ENCODE measurements at regions not wholly inside any gene's neighbourhood (a gene's known extent, or its start where the extent isn't known, plus 50 kb on each side); places are given as distances from the start of the nearest gene placed in this dataset.

DNA sequence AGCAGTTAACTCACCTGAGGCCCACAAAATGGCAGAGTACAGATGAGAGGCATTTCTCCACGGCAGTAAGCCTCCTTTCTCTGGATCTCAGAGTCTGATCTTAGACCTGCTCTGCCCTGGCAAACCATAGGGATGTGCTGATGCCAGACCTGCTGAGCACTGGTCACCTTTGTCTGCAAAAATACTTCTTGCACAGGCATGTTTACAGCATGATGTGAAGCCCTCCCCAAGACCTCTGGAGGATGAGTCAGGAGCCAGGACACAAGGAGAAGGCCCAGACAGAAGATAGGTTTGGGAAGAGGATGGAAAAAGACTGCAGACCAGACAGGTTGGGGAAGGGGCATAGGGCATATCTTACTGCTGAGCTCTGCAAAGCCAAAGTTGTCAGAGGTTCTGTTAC lies 426.6 kb downstream of the PMP22 start:
- no peaks in the 10 kb centered on the region for H3K36me3 ChIP-seq
- no peaks in the 10 kb centered on the region for H3K9me3 ChIP-seq
- intact Hi-C loops (cut with DNase I): no loop called here

GRCh38 chr17:14833201-14833785 lies 431.8 kb downstream of the PMP22 start:
- Histone ChIP-seq H3K27ac (no peak overlapping the region), H3K9me3 (no peaks in the 10 kb centered on the region), H3K4me1 (no peaks in the 10 kb centered on the region), H3K4me3 (no peak overlapping the region), H3K27me3 (no peaks in the 10 kb centered on the region), H3K36me3 (no peaks in the 10 kb centered on the region)
- TF ChIP-seq CTCF (IDR thresholded peaks at IDR 0.05): no peak
- intact Hi-C loops (cut with DNase I): no loop called here
- no peak for DNase-seq (ENCODE audit: low spot score in 2 of 2)

More for the DNA sequence above, 426.6 kb downstream of the PMP22 start:
- H3K4me3 ChIP-seq: no peak overlapping the region
- DNase-seq (ENCODE audit: low spot score in 2 of 2): no peak
- no peak overlapping the region for H3K27ac ChIP-seq
- no peaks in the 10 kb centered on the region for H3K27me3 ChIP-seq
- no peaks in the 10 kb centered on the region for H3K4me1 ChIP-seq
- no peak for TF ChIP-seq CTCF (IDR thresholded peaks at IDR 0.05)

- DNase-seq (ENCODE audit: low spot score in 2 of 2): no peak
- Histone ChIP-seq H3K4me3 (no peak overlapping the region), H3K9me3 (no peaks in the 10 kb centered on the region), H3K4me1 (no peaks in the 10 kb centered on the region), H3K36me3 (no peaks in the 10 kb centered on the region), H3K27ac (no peak overlapping the region), H3K27me3 (no peaks in the 10 kb centered on the region)
- TF ChIP-seq CTCF (IDR thresholded peaks at IDR 0.05): no peak
- intact Hi-C loops (cut with DNase I): no loop called here
Measured at GRCh38 chr17:14831491-14831890, 433.6 kb downstream of the PMP22 start.

- no peak for DNase-seq (ENCODE audit: low spot score in 2 of 2)
- no peaks in the 10 kb centered on the region for H3K36me3 ChIP-seq
- intact Hi-C loops (cut with DNase I): no loop called here
- no peaks in the 10 kb centered on the region for H3K9me3 ChIP-seq
- H3K4me3 ChIP-seq: no peak overlapping the region
- H3K4me1 ChIP-seq: no peaks in the 10 kb centered on the region
- H3K27me3 ChIP-seq: no peaks in the 10 kb centered on the region
- H3K27ac ChIP-seq: no peak overlapping the region
- TF ChIP-seq CTCF (IDR thresholded peaks at IDR 0.05): no peak
Measured at GRCh38 chr17:14827396-14827919, 437.7 kb downstream of the PMP22 start.

DNA sequence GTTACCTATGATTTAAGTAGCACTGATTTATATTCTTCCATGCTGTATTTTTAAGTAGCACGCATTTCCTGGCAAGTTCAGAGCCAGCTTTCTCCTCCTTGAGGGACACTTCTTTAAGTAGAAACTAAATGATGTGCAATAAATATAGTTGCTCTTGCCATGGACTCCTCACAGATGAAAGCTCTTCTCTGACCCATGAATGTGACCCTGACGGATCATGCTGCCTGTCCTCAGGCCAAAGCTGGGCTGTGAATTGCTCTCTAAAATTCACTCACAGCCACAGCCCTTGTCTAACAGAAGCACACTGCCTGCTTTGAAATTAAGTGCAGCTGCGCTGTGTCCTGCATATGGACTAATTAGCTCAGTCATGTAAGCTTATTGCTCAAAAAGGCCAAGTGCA lies 438.8 kb downstream of the PMP22 start:
- no peaks in the 10 kb centered on the region for H3K4me1 ChIP-seq
- H3K4me3 ChIP-seq: no peak overlapping the region
- no peak for DNase-seq (ENCODE audit: low spot score in 2 of 2)
- intact Hi-C loops (cut with DNase I): no loop called here
- no peaks in the 10 kb centered on the region for H3K36me3 ChIP-seq
- H3K9me3 ChIP-seq: no peaks in the 10 kb centered on the region
- no peak for TF ChIP-seq CTCF (IDR thresholded peaks at IDR 0.05)
- H3K27ac ChIP-seq: no peak overlapping the region
- H3K27me3 ChIP-seq: no peaks in the 10 kb centered on the region

- no peak for TF ChIP-seq CTCF (IDR thresholded peaks at IDR 0.05)
- no peak for DNase-seq (ENCODE audit: low spot score in 2 of 2)
- Histone ChIP-seq H3K4me1 (no peaks in the 10 kb centered on the region), H3K27ac (no peak overlapping the region), H3K4me3 (no peak overlapping the region), H3K36me3 (no peaks in the 10 kb centered on the region), H3K27me3 (no peaks in the 10 kb centered on the region), H3K9me3 (no peaks in the 10 kb centered on the region)
- intact Hi-C loops (cut with DNase I): no loop called here
Measured at GRCh38 chr17:14818469-14818868, 446.7 kb downstream of the PMP22 start.

Data from ascending aorta (tissue), 2 donors.